H1 (cell line): ENCODE measurements at regions not wholly inside any gene's neighbourhood (a gene's known extent, or its start where the extent isn't known, plus 50 kb on each side); places are given as distances from the start of the nearest gene placed in this dataset.

Experiments
- CEBPB ChIP-seq: IDR thresholded peaks from 2 replicates; pipeline ENCODE4 v1.6.1; 2012; ENCODE audit warnings: low read depth, low read length
- EP300 ChIP-seq, 2 experiments: IDR thresholded peaks; 1 replicate in 1 of 2; 2 replicates in 1 of 2; pipeline ENCODE4 v1.6.1; 2011 to 2012; ENCODE audit warnings: low read depth in 2 of 2, low read length in 2 of 2, mild to moderate bottlenecking in 2 of 2, borderline replicate concordance in 1 of 2, inconsistent platforms in 1 of 2, moderate library complexity in 1 of 2
- FOSL1 ChIP-seq: IDR thresholded peaks from 2 replicates; pipeline ENCODE4 v1.6.1; 2011; ENCODE audit warnings: mild to moderate bottlenecking, low read depth, low read length, moderate library complexity; ENCODE audit not compliant: insufficient read depth
- HDAC2 ChIP-seq, 2 experiments: fragments of 300-600 bp in 1 of 2; sonication (generic) in 1 of 2; IDR thresholded peaks; 2 replicates each; pipeline ENCODE4 v1.6.1; 2011 to 2012; ENCODE audit warnings: low read depth in 2 of 2, low read length in 2 of 2, mild to moderate bottlenecking in 2 of 2, moderate library complexity in 2 of 2, borderline replicate concordance in 1 of 2, inconsistent platforms in 1 of 2
- PHF8 ChIP-seq: fragments of 200-600 bp; sonication (generic); conservative IDR thresholded peaks from 2 replicates; pipeline ENCODE4 v1.7.1; 2012; ENCODE audit warnings: low read depth, mild to moderate bottlenecking, inconsistent platforms, low read length, moderate library complexity
- POLR2A ChIP-seq, 2 experiments: IDR thresholded peaks; 1 replicate in 1 of 2; 2 replicates in 1 of 2; pipeline ENCODE4 v1.6.1; 2011; ENCODE audit warnings: low read depth in 2 of 2, low read length in 2 of 2, mild to moderate bottlenecking in 2 of 2; ENCODE audit errors: control extremely low read depth in 1 of 2
- RFX5 ChIP-seq: IDR thresholded peaks from 2 replicates; pipeline ENCODE4 v1.6.1; 2011; ENCODE audit warnings: low read depth, low read length, improper control_type of control experiment, borderline replicate concordance
- SAP30 ChIP-seq: fragments of 300-600 bp; sonication (generic); IDR thresholded peaks from 2 replicates; pipeline ENCODE4 v1.7.1; 2012; ENCODE audit warnings: low read length, moderate library complexity, mild to moderate bottlenecking, inconsistent platforms; ENCODE audit not compliant: insufficient read depth, insufficient replicate concordance
- SP1 ChIP-seq: IDR thresholded peaks from 2 replicates; pipeline ENCODE4 v1.6.1; 2011; ENCODE audit warnings: low read depth, low read length
- SP2 ChIP-seq: IDR thresholded peaks from 2 replicates; pipeline ENCODE4 v1.6.1; 2012; ENCODE audit warnings: mild to moderate bottlenecking, low read length, inconsistent platforms
- TAF1 ChIP-seq: IDR thresholded peaks from 2 replicates; pipeline ENCODE4 v1.6.1; 2011; ENCODE audit warnings: mild to moderate bottlenecking, low read depth, low read length
- TCF12 ChIP-seq: IDR thresholded peaks from 2 replicates; pipeline ENCODE4 v1.6.1; 2011; ENCODE audit warnings: low read depth, mild to moderate bottlenecking, low read length
- TF ChIP-seq, protein P1 (sequence below), 3 experiments: IDR thresholded peaks; 1 replicate in 2 of 3; 2 replicates in 1 of 3; pipeline versions ENCODE4 v1.5.1 to v1.6.1; 2011; ENCODE audit warnings: low read length in 3 of 3, mild to moderate bottlenecking in 3 of 3, inconsistent platforms in 2 of 3, low read depth in 1 of 3, moderate library complexity in 1 of 3; ENCODE audit not compliant: insufficient read depth in 1 of 3; ENCODE audit errors: control extremely low read depth in 1 of 3

DNA sequence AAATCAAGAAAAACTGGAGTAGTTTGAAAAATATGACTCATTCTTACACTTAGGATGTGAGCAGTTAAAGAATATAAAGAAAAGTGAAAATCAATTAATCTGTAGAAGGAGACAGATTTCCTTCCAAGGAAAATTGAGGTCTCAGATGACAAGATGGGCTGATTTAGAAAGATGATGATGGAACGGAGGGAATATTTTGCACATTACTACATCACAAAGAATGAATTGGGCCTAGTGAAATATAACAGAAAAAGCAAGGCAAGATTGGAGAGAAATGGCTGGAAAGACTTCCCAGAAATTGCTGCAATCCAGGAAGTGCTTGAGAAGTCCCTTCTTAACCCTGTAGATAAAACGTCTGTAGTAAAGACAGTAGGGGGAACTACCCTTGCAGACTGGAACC is 169.1 kb upstream of the SYT6 start:
- TF ChIP-seq FOSL1 (no peak), SP1 (no peak), POLR2A (IDR thresholded peaks at IDR 0.05; ENCODE audit: control extremely low read depth in 1 of 2, low read depth in 2 of 2, low read length in 2 of 2) (no peak), TAF1 (no peak), TCF12 (no peak), HDAC2 (IDR thresholded peaks at IDR 0.05; ENCODE audit: borderline replicate concordance in 1 of 2, low read depth in 2 of 2, low read length in 2 of 2) (no peak), EP300 (IDR thresholded peaks at IDR 0.05; ENCODE audit: borderline replicate concordance in 1 of 2, low read depth in 2 of 2, low read length in 2 of 2) (no peak), PHF8 (no peak), RFX5 (no peak), CEBPB (no peak), SP2 (no peak), SAP30 (no peak)
- TF ChIP-seq, protein P1, sequence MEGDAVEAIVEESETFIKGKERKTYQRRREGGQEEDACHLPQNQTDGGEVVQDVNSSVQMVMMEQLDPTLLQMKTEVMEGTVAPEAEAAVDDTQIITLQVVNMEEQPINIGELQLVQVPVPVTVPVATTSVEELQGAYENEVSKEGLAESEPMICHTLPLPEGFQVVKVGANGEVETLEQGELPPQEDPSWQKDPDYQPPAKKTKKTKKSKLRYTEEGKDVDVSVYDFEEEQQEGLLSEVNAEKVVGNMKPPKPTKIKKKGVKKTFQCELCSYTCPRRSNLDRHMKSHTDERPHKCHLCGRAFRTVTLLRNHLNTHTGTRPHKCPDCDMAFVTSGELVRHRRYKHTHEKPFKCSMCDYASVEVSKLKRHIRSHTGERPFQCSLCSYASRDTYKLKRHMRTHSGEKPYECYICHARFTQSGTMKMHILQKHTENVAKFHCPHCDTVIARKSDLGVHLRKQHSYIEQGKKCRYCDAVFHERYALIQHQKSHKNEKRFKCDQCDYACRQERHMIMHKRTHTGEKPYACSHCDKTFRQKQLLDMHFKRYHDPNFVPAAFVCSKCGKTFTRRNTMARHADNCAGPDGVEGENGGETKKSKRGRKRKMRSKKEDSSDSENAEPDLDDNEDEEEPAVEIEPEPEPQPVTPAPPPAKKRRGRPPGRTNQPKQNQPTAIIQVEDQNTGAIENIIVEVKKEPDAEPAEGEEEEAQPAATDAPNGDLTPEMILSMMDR (IDR thresholded peaks at IDR 0.05; ENCODE audit: control extremely low read depth in 1 of 3, insufficient read depth in 1 of 3, low read depth in 1 of 3, low read length in 3 of 3): no peak
